ENCODE measurements at regions not wholly inside any gene's neighbourhood (a gene's known extent, or its start where the extent isn't known, plus 50 kb on each side); places are given as distances from the start of the nearest gene placed in this dataset.

DNA sequence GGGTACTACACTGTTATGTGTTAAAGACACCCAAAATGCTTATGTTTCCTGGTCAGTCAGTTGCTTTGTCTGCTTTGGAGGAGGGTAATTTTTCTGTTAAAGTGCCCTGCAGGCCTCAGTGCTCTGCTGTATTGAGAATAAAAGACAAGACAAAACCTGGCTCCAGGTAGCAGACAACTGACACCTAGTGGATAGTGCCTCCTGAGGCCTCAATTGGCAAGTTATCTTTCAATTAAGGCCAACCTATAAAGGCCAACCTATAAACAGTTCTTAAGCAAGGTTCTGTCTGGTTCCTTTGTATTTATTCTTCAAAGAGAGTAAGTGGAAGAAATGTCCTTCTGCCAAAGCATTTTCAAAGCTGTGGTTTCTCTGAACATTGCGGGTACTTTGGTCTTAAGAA is 773.8 kb downstream of the MECOM start:
- no peak for TF ChIP-seq EZH2 (IDR thresholded peaks at IDR 0.05; ENCODE audit: low read length)
- TF ChIP-seq, protein P1, sequence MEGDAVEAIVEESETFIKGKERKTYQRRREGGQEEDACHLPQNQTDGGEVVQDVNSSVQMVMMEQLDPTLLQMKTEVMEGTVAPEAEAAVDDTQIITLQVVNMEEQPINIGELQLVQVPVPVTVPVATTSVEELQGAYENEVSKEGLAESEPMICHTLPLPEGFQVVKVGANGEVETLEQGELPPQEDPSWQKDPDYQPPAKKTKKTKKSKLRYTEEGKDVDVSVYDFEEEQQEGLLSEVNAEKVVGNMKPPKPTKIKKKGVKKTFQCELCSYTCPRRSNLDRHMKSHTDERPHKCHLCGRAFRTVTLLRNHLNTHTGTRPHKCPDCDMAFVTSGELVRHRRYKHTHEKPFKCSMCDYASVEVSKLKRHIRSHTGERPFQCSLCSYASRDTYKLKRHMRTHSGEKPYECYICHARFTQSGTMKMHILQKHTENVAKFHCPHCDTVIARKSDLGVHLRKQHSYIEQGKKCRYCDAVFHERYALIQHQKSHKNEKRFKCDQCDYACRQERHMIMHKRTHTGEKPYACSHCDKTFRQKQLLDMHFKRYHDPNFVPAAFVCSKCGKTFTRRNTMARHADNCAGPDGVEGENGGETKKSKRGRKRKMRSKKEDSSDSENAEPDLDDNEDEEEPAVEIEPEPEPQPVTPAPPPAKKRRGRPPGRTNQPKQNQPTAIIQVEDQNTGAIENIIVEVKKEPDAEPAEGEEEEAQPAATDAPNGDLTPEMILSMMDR (optimal IDR thresholded peaks at IDR 0.05 in 1 of 3, IDR thresholded peaks at IDR 0.05 in 1 of 3, conservative IDR thresholded peaks at IDR 0.05 in 1 of 3; ENCODE audit: extremely low read depth in 1 of 3, insufficient read depth in 2 of 3, low read length in 3 of 3) = peak; percentile 14 to 57 (median 54)
- dilution Hi-C loops (cut with MboI; ENCODE audit: extremely low pct_ligation_motif_present, low sequenced_read_pairs) = no loop called here
- no peak overlapping the region for H3K4me2 ChIP-seq (ENCODE audit: control insufficient read depth, extremely low read depth, insufficient read depth, low read depth, low read length)
- H3K4me1 ChIP-seq (ENCODE audit: control insufficient read depth, extremely low read depth, insufficient read depth, low read length) = peaks cover 2% of the 10 kb centered on the region
- DNase-seq (ENCODE audit: low read depth, low spot score) (no peak), FAIRE-seq (peak; percentile 36)
- H3K4me3 ChIP-seq (ENCODE audit: control insufficient read depth in 2 of 3, extremely low read depth in 1 of 3, insufficient read depth in 2 of 3, low read depth in 1 of 3, low read length in 3 of 3) = no peak overlapping the region
- H4K20me1 ChIP-seq (ENCODE audit: control insufficient read depth, extremely low read depth, insufficient read depth, low read length) = no peaks in the 10 kb centered on the region
- no peaks in the 10 kb centered on the region for H3K36me3 ChIP-seq (ENCODE audit: control insufficient read depth in 2 of 2, extremely low read depth in 1 of 2, insufficient read depth in 2 of 2, low read length in 2 of 2)
- no peaks in the 10 kb centered on the region for H3K79me2 ChIP-seq (ENCODE audit: control insufficient read depth, insufficient read depth, low read length)
- no peaks in the 10 kb centered on the region for H3K27me3 ChIP-seq (ENCODE audit: control insufficient read depth, extremely low read depth, insufficient read depth, low read length)
- peaks cover 2% of the 10 kb centered on the region for H3K9me1 ChIP-seq (ENCODE audit: control insufficient read depth, extremely low read depth, insufficient read depth, low read length)
- H3K9ac ChIP-seq (ENCODE audit: control insufficient read depth, extremely low read depth, insufficient read depth, low read length) = no peak overlapping the region
- H2AFZ ChIP-seq (ENCODE audit: control insufficient read depth, low read length) = no peak overlapping the region
- no peak overlapping the region for H3K27ac ChIP-seq (ENCODE audit: control insufficient read depth, insufficient read depth, low read length)
- H3K9me3 ChIP-seq (ENCODE audit: control insufficient read depth, low read depth, low read length) = no peaks in the 10 kb centered on the region

DNA sequence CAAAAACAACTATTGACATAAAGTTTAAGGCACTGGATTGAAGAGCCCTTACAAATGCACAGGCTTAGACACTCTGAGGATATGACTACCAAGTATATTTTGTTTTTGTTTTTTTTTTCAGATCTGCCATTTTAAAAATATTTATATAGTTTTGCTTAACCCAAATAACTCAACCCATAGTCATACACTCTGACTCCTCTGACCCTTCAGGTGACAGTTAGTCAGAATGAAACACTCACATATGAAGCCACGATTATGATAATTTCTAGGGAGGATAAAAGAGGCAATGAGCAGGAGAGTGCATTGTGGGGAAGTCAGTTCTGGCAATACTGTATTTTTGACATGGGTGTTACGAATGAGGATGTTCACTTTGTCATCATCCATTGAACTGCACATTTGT is 774.7 kb downstream of the MECOM start:
- Histone ChIP-seq H4K20me1 (ENCODE audit: control insufficient read depth, extremely low read depth, insufficient read depth, low read length) (no peaks in the 10 kb centered on the region), H3K9ac (ENCODE audit: control insufficient read depth, extremely low read depth, insufficient read depth, low read length) (no peak overlapping the region), H3K4me1 (ENCODE audit: control insufficient read depth, extremely low read depth, insufficient read depth, low read length) (peaks cover 9% of the 10 kb centered on the region), H3K9me3 (ENCODE audit: control insufficient read depth, low read depth, low read length) (no peaks in the 10 kb centered on the region), H3K27ac (ENCODE audit: control insufficient read depth, insufficient read depth, low read length) (no peak overlapping the region), H3K27me3 (ENCODE audit: control insufficient read depth, extremely low read depth, insufficient read depth, low read length) (no peaks in the 10 kb centered on the region), H3K9me1 (ENCODE audit: control insufficient read depth, extremely low read depth, insufficient read depth, low read length) (peaks cover 2% of the 10 kb centered on the region), H3K4me3 (ENCODE audit: control insufficient read depth in 2 of 3, extremely low read depth in 1 of 3, insufficient read depth in 2 of 3, low read depth in 1 of 3, low read length in 3 of 3) (no peak overlapping the region), H3K36me3 (ENCODE audit: control insufficient read depth in 2 of 2, extremely low read depth in 1 of 2, insufficient read depth in 2 of 2, low read length in 2 of 2) (no peaks in the 10 kb centered on the region), H3K4me2 (ENCODE audit: control insufficient read depth, extremely low read depth, insufficient read depth, low read depth, low read length) (no peak overlapping the region), H2AFZ (ENCODE audit: control insufficient read depth, low read length) (no peak overlapping the region), H3K79me2 (ENCODE audit: control insufficient read depth, insufficient read depth, low read length) (no peaks in the 10 kb centered on the region)
- dilution Hi-C loops (cut with MboI; ENCODE audit: extremely low pct_ligation_motif_present, low sequenced_read_pairs) = no loop called here
- TF ChIP-seq EZH2 (IDR thresholded peaks at IDR 0.05; ENCODE audit: low read length) = no peak
- TF ChIP-seq, protein P1 (optimal IDR thresholded peaks at IDR 0.05 in 1 of 3, IDR thresholded peaks at IDR 0.05 in 1 of 3, conservative IDR thresholded peaks at IDR 0.05 in 1 of 3; ENCODE audit: extremely low read depth in 1 of 3, insufficient read depth in 2 of 3, low read length in 3 of 3) = no peak
- DNase-seq (ENCODE audit: low read depth, low spot score) (no peak), FAIRE-seq (no peak)

All from keratinocyte (primary cell).